Peyer's patch (tissue), 4 donors: ENCODE measurements at regions not wholly inside any gene's neighbourhood (a gene's known extent, or its start where the extent isn't known, plus 50 kb on each side); places are given as distances from the start of the nearest gene placed in this dataset.
"Not testable (repeated sequence)": the region's sequence is repeated elsewhere in the genome, so short reads cannot be mapped to it uniquely, and the experiment has no call there.

Experiments used
- DNase-seq, 3 donors: peaks; one replicate each; pipeline ENCODE4 v3.0.0-alpha.2; 2017 to 2019
- H3K27ac ChIP-seq, 4 donors: fragments of 200-600 bp; sonication (generic); one replicate each; pipeline ENCODE4 v1.5.1; 2016 to 2019
- H3K27me3 ChIP-seq, 2 donors: fragments of 200-600 bp; sonication (generic); one replicate each; pipeline ENCODE4 v1.5.1; 2019
- H3K36me3 ChIP-seq, 3 donors: fragments of 200-600 bp; sonication (generic); one replicate each; pipeline ENCODE4 v1.5.1; 2016 to 2019
- H3K4me1 ChIP-seq, 4 donors: fragments of 200-600 bp; sonication (generic); one replicate each; pipeline ENCODE4 v1.5.1; 2016 to 2019
- H3K4me3 ChIP-seq, 4 donors: fragments of 200-600 bp; sonication (generic); 1 replicate in 3 of 4; 2 replicates in 1 of 4; pipeline ENCODE4 v1.5.1; 2016 to 2019; ENCODE audit warnings: mild to moderate bottlenecking in 1 of 4
- H3K9me3 ChIP-seq, 4 donors: fragments of 200-600 bp; sonication (generic); one replicate each; pipeline ENCODE4 v1.5.1; 2016 to 2019; ENCODE audit warnings: mild to moderate bottlenecking in 1 of 4
- POLR2A ChIP-seq, 2 donors: fragments of 450-650 bp; IDR thresholded peaks; one replicate each; pipeline ENCODE4 v1.5.1; 2017; ENCODE audit warnings: antibody characterized with exemption in 2 of 2, mild to moderate bottlenecking in 2 of 2, moderate library complexity in 2 of 2
- TF ChIP-seq, protein P1 (sequence below), 6 experiments: fragments of 450-650 bp in 4 of 6; fragments of 200-600 bp in 2 of 6; sonication (generic) in 1 of 6; IDR thresholded peaks; one replicate each; pipeline ENCODE4 v1.5.1; 2017 to 2019; ENCODE audit warnings: antibody characterized with exemption in 6 of 6, mild to moderate bottlenecking in 3 of 6, moderate library complexity in 1 of 6

DNA sequence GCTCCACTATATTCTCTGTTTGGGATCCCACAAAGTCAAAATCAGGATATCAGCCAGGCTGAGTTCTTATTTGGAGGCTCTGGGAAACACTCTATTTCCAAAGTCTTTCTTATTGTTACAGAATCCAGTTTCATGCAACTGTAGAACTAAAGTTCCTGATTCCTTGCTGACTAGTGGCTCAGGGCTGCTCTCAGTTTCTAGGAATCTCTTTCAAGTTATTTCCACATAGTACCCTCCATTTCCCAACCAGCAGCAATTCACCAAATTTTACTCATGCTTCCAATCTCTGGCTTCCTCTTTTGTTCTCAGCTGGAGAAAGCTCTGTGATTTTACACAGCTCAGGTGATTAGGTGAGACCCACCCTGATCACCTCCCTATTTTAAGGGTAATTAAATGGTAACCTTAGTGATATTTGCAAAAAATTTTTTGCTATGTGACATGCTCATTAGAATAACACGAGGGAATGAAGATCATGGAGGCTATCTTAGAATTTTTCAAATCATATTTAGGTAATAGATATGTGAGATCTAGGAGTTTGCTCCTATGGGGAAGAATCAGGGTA is 794.9 kb upstream of the ARRDC3 start:
- H3K4me3 ChIP-seq: no peak overlapping the region
- H3K4me1 ChIP-seq: no peaks in the 10 kb centered on the region
- no peak overlapping the region for H3K27ac ChIP-seq
- TF ChIP-seq POLR2A (IDR thresholded peaks at IDR 0.05): no peak
- TF ChIP-seq, protein P1, sequence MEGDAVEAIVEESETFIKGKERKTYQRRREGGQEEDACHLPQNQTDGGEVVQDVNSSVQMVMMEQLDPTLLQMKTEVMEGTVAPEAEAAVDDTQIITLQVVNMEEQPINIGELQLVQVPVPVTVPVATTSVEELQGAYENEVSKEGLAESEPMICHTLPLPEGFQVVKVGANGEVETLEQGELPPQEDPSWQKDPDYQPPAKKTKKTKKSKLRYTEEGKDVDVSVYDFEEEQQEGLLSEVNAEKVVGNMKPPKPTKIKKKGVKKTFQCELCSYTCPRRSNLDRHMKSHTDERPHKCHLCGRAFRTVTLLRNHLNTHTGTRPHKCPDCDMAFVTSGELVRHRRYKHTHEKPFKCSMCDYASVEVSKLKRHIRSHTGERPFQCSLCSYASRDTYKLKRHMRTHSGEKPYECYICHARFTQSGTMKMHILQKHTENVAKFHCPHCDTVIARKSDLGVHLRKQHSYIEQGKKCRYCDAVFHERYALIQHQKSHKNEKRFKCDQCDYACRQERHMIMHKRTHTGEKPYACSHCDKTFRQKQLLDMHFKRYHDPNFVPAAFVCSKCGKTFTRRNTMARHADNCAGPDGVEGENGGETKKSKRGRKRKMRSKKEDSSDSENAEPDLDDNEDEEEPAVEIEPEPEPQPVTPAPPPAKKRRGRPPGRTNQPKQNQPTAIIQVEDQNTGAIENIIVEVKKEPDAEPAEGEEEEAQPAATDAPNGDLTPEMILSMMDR (IDR thresholded peaks at IDR 0.05): no peak
- no peak for DNase-seq
- no peaks in the 10 kb centered on the region for H3K27me3 ChIP-seq
- H3K9me3 ChIP-seq: no peaks in the 10 kb centered on the region
- no peaks in the 10 kb centered on the region for H3K36me3 ChIP-seq

DNA sequence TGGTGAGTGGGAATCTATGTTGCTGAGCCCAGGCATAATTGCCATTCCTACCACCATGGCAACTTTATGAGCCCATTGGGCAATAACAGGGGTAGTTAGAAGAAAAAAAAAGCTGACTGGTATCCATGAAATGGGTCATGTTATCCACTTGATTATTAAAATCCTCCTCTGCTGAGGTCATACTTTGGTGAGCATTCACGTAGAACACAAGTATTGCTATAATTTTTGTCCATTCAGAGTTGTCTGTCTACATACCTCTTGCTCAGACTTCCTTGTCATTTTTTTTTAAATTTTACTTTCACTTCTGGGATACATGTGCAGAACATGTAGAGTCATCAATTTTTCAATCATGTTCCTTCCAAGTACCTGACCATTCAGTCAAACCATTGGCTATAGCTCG is 780.8 kb upstream of the ARRDC3 start:
- Histone ChIP-seq H3K27ac (no peak overlapping the region), H3K9me3 (no peaks in the 10 kb centered on the region), H3K4me3 (no peak overlapping the region), H3K4me1 (no peaks in the 10 kb centered on the region), H3K36me3 (no peaks in the 10 kb centered on the region), H3K27me3 (no peaks in the 10 kb centered on the region)
- DNase-seq: no peak
- TF ChIP-seq, protein P1 (IDR thresholded peaks at IDR 0.05): no peak
- no peak for TF ChIP-seq POLR2A (IDR thresholded peaks at IDR 0.05)

DNA sequence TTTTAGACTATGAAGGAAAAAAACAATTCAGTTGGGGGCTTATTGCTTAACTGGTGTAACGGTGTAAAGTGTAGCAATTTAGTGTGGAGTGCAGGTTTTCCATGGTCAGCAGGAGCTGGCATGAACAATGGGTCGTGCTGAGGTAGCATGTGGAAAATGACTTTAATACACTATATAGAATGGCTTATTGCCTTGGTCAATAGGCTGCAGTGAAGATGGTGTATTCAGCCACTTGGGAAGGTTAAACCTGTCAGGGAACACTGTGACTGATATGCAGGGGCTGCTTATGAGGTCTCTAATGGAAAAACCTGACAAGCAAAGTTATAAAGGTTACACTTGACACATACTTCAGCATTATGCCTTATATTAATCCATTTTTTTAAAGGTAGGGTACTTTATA is 764.7 kb upstream of the ARRDC3 start:
- Histone ChIP-seq H3K27ac (no peak overlapping the region), H3K4me1 (no peaks in the 10 kb centered on the region), H3K4me3 (no peak overlapping the region), H3K27me3 (no peaks in the 10 kb centered on the region), H3K36me3 (no peaks in the 10 kb centered on the region), H3K9me3 (no peaks in the 10 kb centered on the region)
- DNase-seq: no peak
- TF ChIP-seq, protein P1 (IDR thresholded peaks at IDR 0.05): no peak
- no peak for TF ChIP-seq POLR2A (IDR thresholded peaks at IDR 0.05)

DNA sequence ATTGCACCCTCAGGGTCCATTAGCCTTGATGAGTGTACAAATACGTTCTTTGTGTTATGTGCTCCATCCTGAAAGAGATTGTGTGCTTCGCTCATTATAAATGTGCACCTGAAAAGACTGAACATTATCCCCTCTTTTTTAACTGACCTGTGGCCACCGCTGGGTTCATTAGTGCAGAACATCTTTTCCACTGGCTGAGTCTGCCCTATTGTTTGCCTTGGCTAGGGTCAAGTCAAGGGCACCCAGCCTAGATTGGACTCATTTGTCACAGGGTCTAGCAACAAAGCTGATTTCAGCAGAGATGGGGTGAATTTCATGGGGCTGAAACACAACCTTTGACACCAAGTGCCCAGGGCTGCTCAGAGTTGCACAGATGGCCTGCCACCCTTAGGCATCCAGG is 764.1 kb upstream of the ARRDC3 start:
- H3K9me3 ChIP-seq: no peaks in the 10 kb centered on the region
- H3K27me3 ChIP-seq: no peaks in the 10 kb centered on the region
- H3K27ac ChIP-seq: no peak overlapping the region
- DNase-seq: no peak
- no peak overlapping the region for H3K4me3 ChIP-seq
- H3K36me3 ChIP-seq: no peaks in the 10 kb centered on the region
- no peak for TF ChIP-seq POLR2A (IDR thresholded peaks at IDR 0.05)
- TF ChIP-seq, protein P1 (IDR thresholded peaks at IDR 0.05): no peak
- no peaks in the 10 kb centered on the region for H3K4me1 ChIP-seq

DNA sequence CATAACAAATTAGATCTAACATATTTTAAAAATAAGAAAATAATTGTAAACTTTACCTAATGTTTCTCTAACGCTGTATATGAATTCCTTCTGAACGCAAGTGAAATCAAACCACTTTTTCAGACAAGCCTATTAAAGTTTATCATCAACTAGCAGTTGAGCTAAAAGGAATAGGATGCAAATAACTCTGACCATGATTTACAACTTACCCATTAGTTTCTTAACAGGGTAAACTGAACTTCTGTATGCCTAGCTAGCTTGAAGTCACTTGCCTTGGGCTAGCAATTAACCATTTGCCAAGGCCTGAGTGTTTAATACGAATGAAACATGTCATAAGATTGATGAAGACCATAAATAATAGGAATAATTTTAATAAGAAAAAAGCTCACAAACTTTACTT is 762.7 kb upstream of the ARRDC3 start:
- no peaks in the 10 kb centered on the region for H3K27me3 ChIP-seq
- no peak for DNase-seq
- no peak for TF ChIP-seq POLR2A (IDR thresholded peaks at IDR 0.05)
- TF ChIP-seq, protein P1 (IDR thresholded peaks at IDR 0.05): no peak
- no peaks in the 10 kb centered on the region for H3K36me3 ChIP-seq
- no peak overlapping the region for H3K4me3 ChIP-seq
- no peaks in the 10 kb centered on the region for H3K4me1 ChIP-seq
- H3K27ac ChIP-seq: no peak overlapping the region
- no peaks in the 10 kb centered on the region for H3K9me3 ChIP-seq

DNA sequence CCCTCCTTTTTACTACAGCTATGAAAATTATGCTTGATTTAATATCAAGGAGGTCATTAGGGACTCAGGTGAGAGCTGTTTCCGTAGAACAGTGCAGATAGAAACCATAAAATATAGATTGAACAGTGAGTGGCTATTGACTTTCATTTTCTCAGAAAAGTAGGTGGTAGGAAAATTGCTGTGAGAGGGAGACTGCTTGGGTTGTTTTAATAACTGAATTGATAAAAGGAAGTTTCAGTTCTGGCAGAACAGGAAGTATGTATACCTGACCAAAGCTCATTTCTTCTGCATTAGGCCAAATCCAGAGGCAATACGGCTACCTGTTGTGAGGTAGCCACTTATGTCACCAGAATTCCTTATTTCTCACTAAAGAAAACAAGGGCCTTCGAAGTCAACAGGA is 761.7 kb upstream of the ARRDC3 start:
- Histone ChIP-seq H3K36me3 (no peaks in the 10 kb centered on the region), H3K4me3 (no peak overlapping the region), H3K4me1 (no peaks in the 10 kb centered on the region), H3K27ac (no peak overlapping the region), H3K27me3 (no peaks in the 10 kb centered on the region), H3K9me3 (no peaks in the 10 kb centered on the region)
- DNase-seq: no peak
- TF ChIP-seq, protein P1 (IDR thresholded peaks at IDR 0.05): no peak
- no peak for TF ChIP-seq POLR2A (IDR thresholded peaks at IDR 0.05)

DNA sequence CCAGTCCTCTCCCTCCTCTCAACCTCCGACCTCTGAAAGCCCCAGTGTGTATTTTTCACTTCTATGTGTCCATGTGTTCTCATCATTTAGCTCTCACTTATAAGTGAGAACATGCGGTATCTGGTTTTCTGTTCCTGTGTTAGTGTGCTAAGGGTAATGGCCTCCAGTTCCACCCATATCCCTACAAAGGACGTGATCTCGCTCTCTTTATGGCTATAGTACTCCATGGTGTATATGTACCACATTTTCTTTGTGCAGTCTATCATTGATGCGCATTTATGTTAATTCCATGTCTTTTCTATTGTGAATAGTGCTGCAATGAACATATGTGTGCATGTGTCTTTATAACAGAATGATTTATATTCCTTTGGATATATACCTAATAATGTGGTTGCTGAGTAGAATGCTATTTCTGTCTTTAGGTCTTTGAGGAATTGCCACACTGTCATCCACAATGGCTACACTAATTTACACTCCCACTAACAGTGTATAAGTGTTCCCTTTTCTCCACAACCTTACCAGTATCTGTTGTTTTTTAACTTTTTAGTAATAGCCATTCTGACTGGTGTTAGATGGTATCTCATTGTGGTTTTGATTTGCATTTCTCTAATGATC is 749.3 kb upstream of the ARRDC3 start:
- not testable (repeated sequence) for H3K27me3 ChIP-seq, H3K27ac ChIP-seq

More for the DNA sequence above, 749.3 kb upstream of the ARRDC3 start:
- H3K4me1 ChIP-seq, H3K36me3 ChIP-seq, H3K4me3 ChIP-seq, H3K9me3 ChIP-seq, DNase-seq: not testable (repeated sequence)
